HepG2 (cell line): ENCODE measurements at regions not wholly inside any gene's neighbourhood (a gene's known extent, or its start where the extent isn't known, plus 50 kb on each side); places are given as distances from the start of the nearest gene placed in this dataset.

Source experiments
- CTCF ChIP-seq: sonication (generic); formaldehyde crosslinking; IDR thresholded peaks from 2 replicates; pipeline ENCODE4 v1.5.0; 2020; ENCODE audit warnings: mild to moderate bottlenecking, missing genetic modification reagents, moderate library complexity
- HCFC1 ChIP-seq: fragments of 150-350 bp; IDR thresholded peaks from 2 replicates; pipeline ENCODE4 v1.6.1; 2014; ENCODE audit warnings: low read depth, low read length
- MED8 ChIP-seq: sonication (generic); formaldehyde crosslinking; IDR thresholded peaks from 2 replicates; pipeline ENCODE4 v1.8.1; 2023; ENCODE audit warnings: mild to moderate bottlenecking, missing genetic modification reagents; ENCODE audit not compliant: insufficient replicate concordance
- MEIS1 ChIP-seq: sonication (generic); formaldehyde crosslinking; IDR thresholded peaks from 2 replicates; pipeline ENCODE4 v1.9.0; 2021; ENCODE audit warnings: mild to moderate bottlenecking, missing genetic modification reagents, moderate library complexity, borderline replicate concordance
- MZF1 ChIP-seq: sonication (generic); formaldehyde crosslinking; IDR thresholded peaks from 2 replicates; pipeline ENCODE4 v1.8.1; 2023; ENCODE audit warnings: mild to moderate bottlenecking, missing genetic modification reagents, borderline replicate concordance
- POLR2A ChIP-seq, 2 experiments: IDR thresholded peaks; 2 replicates each; pipeline ENCODE4 v1.6.1; 2011; ENCODE audit warnings: low read depth in 2 of 2, low read length in 2 of 2, mild to moderate bottlenecking in 1 of 2, moderate library complexity in 1 of 2; ENCODE audit not compliant: insufficient read depth in 1 of 2
- POLR2AphosphoS2 ChIP-seq: IDR thresholded peaks from 2 replicates; pipeline ENCODE4 v1.6.1; 2011; ENCODE audit warnings: low read depth, low read length, improper control_type of control experiment
- THAP9 ChIP-seq: sonication (generic); formaldehyde crosslinking; IDR thresholded peaks from 2 replicates; pipeline ENCODE4; 2020; ENCODE audit warnings: missing genetic modification reagents, mild to moderate bottlenecking, borderline replicate concordance
- ZNF513 ChIP-seq: sonication (generic); formaldehyde crosslinking; conservative IDR thresholded peaks from 2 replicates; pipeline ENCODE4 v1.5.0; 2020; ENCODE audit warnings: missing genetic modification reagents
- ZNF670 ChIP-seq: sonication (generic); formaldehyde crosslinking; IDR thresholded peaks from 2 replicates; pipeline ENCODE4 v1.8.0; 2022; ENCODE audit warnings: mild to moderate bottlenecking, missing genetic modification reagents, borderline replicate concordance
- ZNF772 ChIP-seq: sonication (generic); formaldehyde crosslinking; IDR thresholded peaks from 2 replicates; pipeline ENCODE4 v1.5.0; 2020; ENCODE audit warnings: mild to moderate bottlenecking, missing genetic modification reagents
- TF ChIP-seq, protein P1 (sequence below): sonication (generic); formaldehyde crosslinking; IDR thresholded peaks from 2 replicates; pipeline ENCODE4 v1.9.0; 2022; ENCODE audit warnings: low read depth, missing genetic modification reagents
- TF ChIP-seq, protein P2 (sequence below): sonication (generic); formaldehyde crosslinking; IDR thresholded peaks from 2 replicates; pipeline ENCODE4 v1.8.0; 2022; ENCODE audit warnings: mild to moderate bottlenecking, missing genetic modification reagents, moderate library complexity

DNA sequence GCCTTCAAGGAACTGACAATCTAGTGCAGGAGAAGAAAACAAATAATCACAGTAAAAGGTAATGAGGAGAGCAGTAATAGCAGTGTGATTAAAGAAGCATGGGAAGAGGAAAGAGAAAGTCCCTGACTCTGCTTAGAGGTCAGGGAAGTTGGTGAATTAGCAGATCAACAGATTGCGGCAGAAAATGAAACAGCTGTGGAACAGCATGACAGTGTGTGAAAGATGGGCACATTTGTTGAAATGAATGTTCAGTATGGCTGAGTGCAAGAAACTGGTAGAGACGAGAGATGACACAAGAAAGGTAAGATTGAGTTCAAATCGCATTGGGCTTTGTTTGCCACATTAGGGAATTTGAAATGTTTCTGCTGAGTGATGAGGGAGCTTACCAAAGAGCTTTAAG is 63.7 kb upstream of the RASSF8 start:
- no peak for TF ChIP-seq HCFC1
- no peak for TF ChIP-seq ZNF670 (CRISPR knock-in tag)
- no peak for TF ChIP-seq THAP9 (CRISPR knock-in tag)
- no peak for TF ChIP-seq MZF1 (CRISPR knock-in tag)
- TF ChIP-seq CTCF (CRISPR knock-in tag) = no peak
- TF ChIP-seq, protein P1, sequence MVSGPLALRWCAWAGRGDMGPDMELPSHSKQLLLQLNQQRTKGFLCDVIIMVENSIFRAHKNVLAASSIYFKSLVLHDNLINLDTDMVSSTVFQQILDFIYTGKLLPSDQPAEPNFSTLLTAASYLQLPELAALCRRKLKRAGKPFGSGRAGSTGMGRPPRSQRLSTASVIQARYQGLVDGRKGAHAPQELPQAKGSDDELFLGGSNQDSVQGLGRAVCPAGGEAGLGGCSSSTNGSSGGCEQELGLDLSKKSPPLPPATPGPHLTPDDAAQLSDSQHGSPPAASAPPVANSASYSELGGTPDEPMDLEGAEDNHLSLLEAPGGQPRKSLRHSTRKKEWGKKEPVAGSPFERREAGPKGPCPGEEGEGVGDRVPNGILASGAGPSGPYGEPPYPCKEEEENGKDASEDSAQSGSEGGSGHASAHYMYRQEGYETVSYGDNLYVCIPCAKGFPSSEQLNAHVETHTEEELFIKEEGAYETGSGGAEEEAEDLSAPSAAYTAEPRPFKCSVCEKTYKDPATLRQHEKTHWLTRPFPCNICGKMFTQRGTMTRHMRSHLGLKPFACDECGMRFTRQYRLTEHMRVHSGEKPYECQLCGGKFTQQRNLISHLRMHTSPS (CRISPR knock-in tag) = no peak
- TF ChIP-seq MED8 (CRISPR knock-in tag) = no peak
- no peak for TF ChIP-seq MEIS1 (CRISPR knock-in tag)
- no peak for TF ChIP-seq ZNF772 (CRISPR knock-in tag)
- TF ChIP-seq, protein P2, sequence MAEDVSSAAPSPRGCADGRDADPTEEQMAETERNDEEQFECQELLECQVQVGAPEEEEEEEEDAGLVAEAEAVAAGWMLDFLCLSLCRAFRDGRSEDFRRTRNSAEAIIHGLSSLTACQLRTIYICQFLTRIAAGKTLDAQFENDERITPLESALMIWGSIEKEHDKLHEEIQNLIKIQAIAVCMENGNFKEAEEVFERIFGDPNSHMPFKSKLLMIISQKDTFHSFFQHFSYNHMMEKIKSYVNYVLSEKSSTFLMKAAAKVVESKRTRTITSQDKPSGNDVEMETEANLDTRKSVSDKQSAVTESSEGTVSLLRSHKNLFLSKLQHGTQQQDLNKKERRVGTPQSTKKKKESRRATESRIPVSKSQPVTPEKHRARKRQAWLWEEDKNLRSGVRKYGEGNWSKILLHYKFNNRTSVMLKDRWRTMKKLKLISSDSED = no peak
- no peak for TF ChIP-seq ZNF513
- no peak for TF ChIP-seq POLR2AphosphoS2
- TF ChIP-seq POLR2A (IDR thresholded peaks at IDR 0.05; ENCODE audit: insufficient read depth in 1 of 2, low read depth in 2 of 2, low read length in 2 of 2) = no peak
